TTC549 (cell line): ENCODE measurements at regions not wholly inside any gene's neighbourhood (a gene's known extent, or its start where the extent isn't known, plus 50 kb on each side); places are given as distances from the start of the nearest gene placed in this dataset.

Experiments
- FAIRE-seq: peaks from 2 replicates; lab custom pipeline; 2012; peaks lifted over from hg19 to GRCh38; lab: Jason Lieb, UNC

GRCh38 chr16:6993544-6993943 is 339.1 kb upstream of the RBFOX1 start:
- FAIRE-seq: no peak

GRCh38 chr16:6988846-6989245 is 343.8 kb upstream of the RBFOX1 start:
- FAIRE-seq: no peak

GRCh38 chr16:6977916-6978315 is 354.7 kb upstream of the RBFOX1 start:
- FAIRE-seq: no peak

GRCh38 chr16:6977291-6977690 is 355.4 kb upstream of the RBFOX1 start:
- FAIRE-seq: no peak

GRCh38 chr16:6976716-6977115 is 355.9 kb upstream of the RBFOX1 start:
- FAIRE-seq: peak; percentile 82

GRCh38 chr16:6970171-6970857 is 362.3 kb upstream of the RBFOX1 start:
- no peak for FAIRE-seq

- FAIRE-seq: no peak
These were observed 363.1 kb upstream of the RBFOX1 start for GRCh38 chr16:6969594-6969993.

- no peak for FAIRE-seq
These were observed 364.8 kb upstream of the RBFOX1 start for GRCh38 chr16:6967796-6968320.

GRCh38 chr16:6966925-6967324 is 365.7 kb upstream of the RBFOX1 start:
- no peak for FAIRE-seq

GRCh38 chr16:6964679-6965078 is 368.0 kb upstream of the RBFOX1 start:
- no peak for FAIRE-seq

GRCh38 chr16:6961704-6962103 is 370.9 kb upstream of the RBFOX1 start:
- FAIRE-seq: no peak

GRCh38 chr16:6958184-6958583 is 374.5 kb upstream of the RBFOX1 start:
- no peak for FAIRE-seq

GRCh38 chr16:6957681-6958080 is 375.0 kb upstream of the RBFOX1 start:
- FAIRE-seq: no peak

- no peak for FAIRE-seq
These were observed 376.1 kb upstream of the RBFOX1 start for GRCh38 chr16:6956511-6956910.

GRCh38 chr16:6955303-6955702 is 377.3 kb upstream of the RBFOX1 start:
- no peak for FAIRE-seq

- no peak for FAIRE-seq
These were observed 383.4 kb upstream of the RBFOX1 start for GRCh38 chr16:6949240-6949639.

- FAIRE-seq: no peak
These were observed 385.4 kb upstream of the RBFOX1 start for GRCh38 chr16:6947291-6947690.

GRCh38 chr16:6946802-6947201 is 385.8 kb upstream of the RBFOX1 start:
- FAIRE-seq: no peak

GRCh38 chr16:6946106-6946505 is 386.5 kb upstream of the RBFOX1 start:
- FAIRE-seq: no peak

GRCh38 chr16:6940968-6941367 is 391.7 kb upstream of the RBFOX1 start:
- FAIRE-seq: no peak

- FAIRE-seq: no peak
These were observed 395.0 kb upstream of the RBFOX1 start for GRCh38 chr16:6937641-6938040.

GRCh38 chr16:6932871-6933385 is 399.7 kb upstream of the RBFOX1 start:
- no peak for FAIRE-seq

- FAIRE-seq: no peak
These were observed 402.8 kb upstream of the RBFOX1 start for GRCh38 chr16:6929868-6930267.

- no peak for FAIRE-seq
These were observed 405.9 kb upstream of the RBFOX1 start for GRCh38 chr16:6926762-6927161.
